ENCODE measurements at regions not wholly inside any gene's neighbourhood (a gene's known extent, or its start where the extent isn't known, plus 50 kb on each side); places are given as distances from the start of the nearest gene placed in this dataset.

DNA sequence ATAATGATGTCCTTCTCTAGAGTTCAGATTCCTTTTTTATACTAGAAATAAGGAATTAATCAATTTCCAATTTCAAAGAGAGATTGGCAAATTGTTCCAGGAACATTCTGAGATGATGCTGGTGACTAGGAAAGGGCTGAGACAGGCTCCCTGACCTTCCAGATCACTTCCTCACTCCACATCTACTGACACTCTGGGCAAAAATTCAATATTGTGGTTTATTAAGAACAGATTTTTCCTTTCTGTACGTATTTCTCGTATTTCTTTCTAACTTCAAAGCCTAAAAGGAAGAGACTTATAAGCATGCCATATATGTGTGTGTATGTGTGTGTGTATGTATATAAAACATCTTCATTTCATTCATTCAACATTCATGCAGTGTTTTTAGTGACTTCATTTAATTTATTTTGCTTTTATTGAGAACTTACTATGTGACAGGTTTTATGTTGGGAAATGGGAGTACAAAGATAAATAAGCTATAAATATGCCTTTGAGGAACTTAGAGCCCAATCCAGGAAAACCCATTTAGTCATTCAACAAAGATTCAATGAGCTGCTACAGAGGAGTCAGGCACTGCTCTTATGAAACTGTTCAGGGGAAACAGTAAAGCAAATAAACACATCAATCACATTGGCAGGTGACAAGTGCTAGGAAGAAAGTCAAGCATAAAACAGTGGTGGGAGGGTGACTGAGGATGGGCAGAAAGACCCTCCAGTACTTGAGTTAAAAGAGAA is 137.9 kb downstream of the RDH14 start (continued):
- TF ChIP-seq FOSL2 (IDR thresholded peaks at IDR 0.05) (no peak), FOSL2 (CRISPR knock-in tag; IDR thresholded peaks at IDR 0.05) (no peak), HOXB5 (CRISPR knock-in tag; IDR thresholded peaks at IDR 0.05) (no peak), ZFP36 (IDR thresholded peaks at IDR 0.05; ENCODE audit: borderline replicate concordance, partially characterized antibody) (no peak)

DNA sequence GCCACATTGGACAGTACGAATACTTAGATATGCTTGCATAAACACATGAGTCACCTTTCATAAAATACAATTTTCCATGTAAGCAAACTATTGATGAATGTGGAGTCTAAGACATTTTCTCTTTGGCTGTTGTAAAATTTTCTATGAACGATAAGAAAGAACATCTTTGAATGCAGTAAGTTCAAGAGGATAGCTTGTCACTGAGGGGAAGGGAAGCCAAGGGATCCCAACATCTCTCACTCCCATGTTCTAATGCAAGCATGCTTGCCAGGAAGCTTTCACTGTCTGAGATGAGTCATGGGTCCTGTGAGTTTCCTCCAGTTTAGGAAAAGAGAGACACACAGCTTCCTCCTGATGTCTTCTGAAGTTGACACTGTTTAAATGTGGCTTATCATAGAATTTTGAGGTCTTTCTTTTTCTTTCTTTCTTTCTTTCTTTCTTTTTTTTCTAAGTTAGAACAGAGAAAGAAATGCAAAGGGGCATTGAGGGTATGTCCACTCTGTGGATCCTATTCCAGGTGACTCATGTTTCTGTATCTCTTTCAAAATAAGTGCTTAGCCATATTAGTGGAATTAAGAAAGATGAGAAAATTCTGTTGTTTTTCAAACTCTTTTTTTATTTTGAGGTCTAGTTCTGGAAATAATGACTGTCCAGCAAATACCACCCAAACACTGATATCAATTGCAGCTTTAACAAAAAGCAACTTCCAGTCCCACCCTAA is 146.6 kb downstream of the RDH14 start:
- FAIRE-seq (peak; percentile 97), DNase-seq (ENCODE audit: low read depth in 1 of 2, low spot score in 1 of 2) (peak; percentile 63 to 69), ATAC-seq (peak; percentile 98)
- peaks cover 19% of the 10 kb centered on the region for H3K4me1 ChIP-seq
- WGBS (ENCODE audit: missing lambda C conversion rate), result 0% methylated on average over 2 of the region's 2 CpGs
- TF ChIP-seq JUN (IDR thresholded peaks at IDR 0.05) (peak in 1 of 2 experiments; percentile 21; a peak in 1 of 5 replicates), RNF2 (IDR thresholded peaks at IDR 0.05; ENCODE audit: borderline replicate concordance, low read depth) (no peak), EHMT2 (IDR thresholded peaks at IDR 0.05; ENCODE audit: low read depth) (no peak), RARB (CRISPR knock-in tag; IDR thresholded peaks at IDR 0.05) (no peak), HEYL (CRISPR knock-in tag; IDR thresholded peaks at IDR 0.05) (no peak), CHD2 (IDR thresholded peaks at IDR 0.05; ENCODE audit: low read length, partially characterized antibody) (no peak), FOXS1 (CRISPR knock-in tag; IDR thresholded peaks at IDR 0.05) (no peak; the same call in 1 of the 2 replicates), HOXB5 (CRISPR knock-in tag; IDR thresholded peaks at IDR 0.05) (no peak), CEBPB (IDR thresholded peaks at IDR 0.05) (0 out of 4 replicates have a peak, but pooled peaks of 1 of the 2 experiments have one; percentile 11), ZC3H11A (IDR thresholded peaks at IDR 0.05) (no peak), HOXA7 (CRISPR knock-in tag; IDR thresholded peaks at IDR 0.05) (no peak), EHF (CRISPR knock-in tag; IDR thresholded peaks at IDR 0.05) (no peak), ZSCAN20 (CRISPR knock-in tag; IDR thresholded peaks at IDR 0.05) (no peak), NFE2L2 (conservative IDR thresholded peaks at IDR 0.05; ENCODE audit: low read length) (no peak), RCOR1 (IDR thresholded peaks at IDR 0.05; ENCODE audit: low read depth, low read length) (no peak), POLR2A (IDR thresholded peaks at IDR 0.05; ENCODE audit: low read length) (no peak), BHLHE40 (IDR thresholded peaks at IDR 0.05; ENCODE audit: low read depth, low read length) (no peak), JUNB (IDR thresholded peaks at IDR 0.05) (peak; percentile 72), MAFK (IDR thresholded peaks at IDR 0.05; ENCODE audit: partially characterized antibody) (peak; percentile 15), SMC3 (IDR thresholded peaks at IDR 0.05) (no peak), FOSL2 (IDR thresholded peaks at IDR 0.05) (peak; percentile 76), FOSL2 (CRISPR knock-in tag; IDR thresholded peaks at IDR 0.05) (peak; percentile 87), MAZ (IDR thresholded peaks at IDR 0.05; ENCODE audit: borderline replicate concordance, low read depth, low read length) (no peak)
- TF ChIP-seq, protein P1, sequence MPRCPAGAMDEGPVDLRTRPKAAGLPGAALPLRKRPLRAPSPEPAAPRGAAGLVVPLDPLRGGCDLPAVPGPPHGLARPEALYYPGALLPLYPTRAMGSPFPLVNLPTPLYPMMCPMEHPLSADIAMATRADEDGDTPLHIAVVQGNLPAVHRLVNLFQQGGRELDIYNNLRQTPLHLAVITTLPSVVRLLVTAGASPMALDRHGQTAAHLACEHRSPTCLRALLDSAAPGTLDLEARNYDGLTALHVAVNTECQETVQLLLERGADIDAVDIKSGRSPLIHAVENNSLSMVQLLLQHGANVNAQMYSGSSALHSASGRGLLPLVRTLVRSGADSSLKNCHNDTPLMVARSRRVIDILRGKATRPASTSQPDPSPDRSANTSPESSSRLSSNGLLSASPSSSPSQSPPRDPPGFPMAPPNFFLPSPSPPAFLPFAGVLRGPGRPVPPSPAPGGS (IDR thresholded peaks at IDR 0.05), result no peak
- TF ChIP-seq, protein P2, sequence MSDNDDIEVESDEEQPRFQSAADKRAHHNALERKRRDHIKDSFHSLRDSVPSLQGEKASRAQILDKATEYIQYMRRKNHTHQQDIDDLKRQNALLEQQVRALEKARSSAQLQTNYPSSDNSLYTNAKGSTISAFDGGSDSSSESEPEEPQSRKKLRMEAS (IDR thresholded peaks at IDR 0.05), result peak; percentile 70
- H3K27ac ChIP-seq, result peak overlapping the region; percentile 32 to 58
- ChIA-PET POLR2A (no interaction called here), CTCF (interaction anchor here (1.3 to 5.8 kb wide), 5 partner anchors 10 to 106 kb away, joined by 3 to 23 read pairs (median 4); no protein-coding TSS in a partner anchor)
- peak overlapping the region; percentile 67 for H3K4me2 ChIP-seq
- no peaks in the 10 kb centered on the region for H3K9me3 ChIP-seq
- no peak overlapping the region for H3K4me3 ChIP-seq
